ENCODE measurements at regions not wholly inside any gene's neighbourhood (a gene's known extent, or its start where the extent isn't known, plus 50 kb on each side); places are given as distances from the start of the nearest gene placed in this dataset.

GRCh38 chr9:96065482-96066251 lies 190.2 kb downstream of the ERCC6L2 start:
- TF ChIP-seq POLR2A (IDR thresholded peaks at IDR 0.05) (no peak), POLR2AphosphoS5 (IDR thresholded peaks at IDR 0.05) (no peak)

Data from prostate gland (tissue), 1 donor.